ENCODE measurements at regions not wholly inside any gene's neighbourhood (a gene's known extent, or its start where the extent isn't known, plus 50 kb on each side); places are given as distances from the start of the nearest gene placed in this dataset.
"Not testable (repeated sequence)": the region's sequence is repeated elsewhere in the genome, so short reads cannot be mapped to it uniquely, and the experiment has no call there.

DNA sequence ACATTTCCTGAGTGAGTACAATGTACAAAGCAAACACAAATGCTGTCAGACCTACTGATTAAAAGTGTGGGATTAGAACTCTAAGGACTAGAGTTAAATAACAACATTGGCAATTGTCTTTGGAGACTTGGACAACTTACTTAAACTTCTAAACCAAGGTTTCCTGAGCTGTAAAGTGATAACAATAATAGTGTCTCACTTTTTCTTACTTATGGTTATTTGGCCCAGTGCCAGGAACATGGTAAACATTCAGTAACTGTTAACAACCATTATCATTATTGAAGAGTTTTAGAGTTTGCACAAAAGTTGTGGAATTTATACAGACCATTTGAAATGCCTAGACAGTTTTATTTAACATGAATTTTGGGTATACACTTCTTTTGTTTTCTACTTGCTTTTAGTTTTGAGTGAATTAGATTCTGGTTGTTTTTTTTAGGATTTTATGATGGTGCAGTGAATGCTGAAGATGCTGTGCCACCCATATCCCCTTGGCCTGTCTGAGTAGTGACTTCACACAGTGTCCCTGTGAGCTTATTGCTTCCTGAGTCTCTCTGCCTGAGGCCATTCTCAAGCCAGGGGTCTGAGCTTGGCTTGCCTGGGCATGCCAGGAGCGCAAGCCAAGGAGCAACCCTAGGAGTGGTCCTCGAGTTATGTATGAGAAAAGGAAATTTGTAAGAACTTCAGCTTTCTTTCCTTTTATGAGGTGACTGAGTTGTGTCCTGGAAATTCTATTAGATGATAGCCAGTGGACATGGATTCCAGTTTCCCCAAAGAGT is 932.8 kb downstream of the TTLL7 start:
- no peak for DNase-seq

DNA sequence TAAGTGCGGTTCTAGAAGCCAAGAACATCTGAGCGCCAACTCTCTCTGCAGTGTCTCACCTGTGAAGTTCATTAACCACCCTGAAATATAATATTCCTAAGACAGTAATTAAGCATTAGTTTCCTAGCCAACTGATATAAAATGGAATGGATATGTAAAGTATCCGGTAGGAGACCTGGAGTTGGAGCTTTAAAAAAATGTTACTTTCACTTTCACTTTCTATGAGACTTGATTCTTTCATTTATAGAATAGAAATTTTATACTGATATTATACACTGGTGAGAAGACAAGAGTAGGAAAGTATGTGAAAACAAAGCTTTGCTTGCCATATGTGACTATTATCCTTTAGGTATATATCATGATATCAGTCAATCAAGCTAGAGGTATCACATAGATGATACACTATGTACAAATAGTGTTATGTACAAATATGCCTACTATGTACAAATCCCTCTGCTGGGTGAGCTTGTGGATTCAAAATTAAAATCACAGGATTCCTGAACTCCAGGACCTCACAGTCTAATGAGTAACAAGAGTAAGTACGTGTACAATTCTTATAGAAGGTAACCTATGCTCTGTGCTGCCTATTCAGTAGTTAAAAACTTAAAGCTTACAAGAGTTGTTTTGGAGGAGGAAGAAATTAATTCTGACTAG is 934.2 kb downstream of the TTLL7 start:
- no peak for DNase-seq

DNA sequence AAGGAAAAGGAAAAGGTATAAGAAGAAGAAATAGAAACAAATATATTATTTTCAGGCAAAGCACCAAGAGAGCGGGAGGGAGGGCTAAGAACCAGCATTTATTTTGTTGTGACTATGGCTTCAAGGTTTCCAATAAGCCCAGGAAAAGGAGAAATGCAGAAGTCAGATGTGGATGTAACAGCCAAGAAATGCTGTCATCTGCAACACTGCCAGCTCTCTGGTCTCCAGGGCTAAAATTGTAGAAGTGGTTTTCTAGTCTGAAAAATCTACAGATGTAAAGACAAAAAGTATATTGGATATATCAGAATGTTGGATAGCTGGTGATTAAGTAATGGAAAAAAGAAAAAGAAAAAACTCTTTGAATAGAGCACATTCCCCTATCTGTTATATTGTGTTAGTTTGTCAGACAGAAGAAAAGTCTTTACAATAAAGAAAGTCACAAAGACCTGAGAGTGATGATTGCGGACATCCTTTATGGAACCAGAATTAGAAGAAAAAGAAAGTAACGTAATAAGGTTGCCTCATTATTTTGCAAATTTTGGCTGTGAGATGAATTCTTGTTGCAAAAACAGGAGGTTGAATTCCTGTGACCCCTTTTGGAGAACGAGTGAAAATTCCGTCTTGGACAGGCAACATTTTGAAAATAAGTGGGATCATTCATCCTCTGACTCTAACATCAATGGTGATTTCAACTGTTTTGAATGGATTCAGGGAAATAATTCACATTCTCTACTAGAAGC is 938.1 kb downstream of the TTLL7 start:
- DNase-seq, result no peak

DNA sequence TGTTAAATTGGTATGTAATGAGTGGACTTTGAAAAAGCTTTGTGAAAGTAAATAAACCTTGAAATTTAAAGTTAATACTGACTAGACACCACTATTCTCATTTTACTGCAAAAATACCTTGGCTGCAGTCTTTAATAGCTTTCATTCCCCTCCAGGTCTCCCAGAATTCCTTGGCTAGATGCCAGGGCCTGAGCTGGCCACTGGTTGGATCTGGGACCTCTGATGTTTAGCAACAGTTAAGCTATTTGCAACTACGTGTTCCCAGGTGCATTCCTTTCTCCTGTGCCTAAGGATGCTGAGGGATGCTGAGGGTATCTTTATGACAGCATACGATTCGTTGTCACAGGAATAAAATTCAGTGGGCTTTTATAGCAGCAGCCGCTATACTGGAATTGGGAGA is 938.7 kb downstream of the TTLL7 start:
- no peak for DNase-seq

DNA sequence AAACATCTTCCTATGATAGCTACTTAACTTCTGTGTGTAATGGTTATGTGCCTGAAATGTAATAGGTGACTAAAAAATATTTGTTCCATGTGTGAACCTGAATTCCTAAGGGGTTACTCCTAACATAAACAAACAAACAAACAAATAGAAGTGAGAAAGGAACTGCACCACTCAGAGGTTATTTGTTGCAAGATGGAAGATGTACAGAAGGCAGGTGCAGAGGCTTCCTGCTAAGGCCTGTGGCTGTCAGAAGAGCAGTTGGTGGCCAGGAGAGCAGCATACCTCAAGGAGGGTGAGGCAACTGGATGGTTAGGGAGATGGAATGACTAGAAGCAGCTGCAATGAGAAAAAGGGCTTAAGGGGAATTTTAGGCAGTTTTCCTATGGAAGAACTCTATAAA is 940.6 kb downstream of the TTLL7 start:
- DNase-seq, result no peak

DNA sequence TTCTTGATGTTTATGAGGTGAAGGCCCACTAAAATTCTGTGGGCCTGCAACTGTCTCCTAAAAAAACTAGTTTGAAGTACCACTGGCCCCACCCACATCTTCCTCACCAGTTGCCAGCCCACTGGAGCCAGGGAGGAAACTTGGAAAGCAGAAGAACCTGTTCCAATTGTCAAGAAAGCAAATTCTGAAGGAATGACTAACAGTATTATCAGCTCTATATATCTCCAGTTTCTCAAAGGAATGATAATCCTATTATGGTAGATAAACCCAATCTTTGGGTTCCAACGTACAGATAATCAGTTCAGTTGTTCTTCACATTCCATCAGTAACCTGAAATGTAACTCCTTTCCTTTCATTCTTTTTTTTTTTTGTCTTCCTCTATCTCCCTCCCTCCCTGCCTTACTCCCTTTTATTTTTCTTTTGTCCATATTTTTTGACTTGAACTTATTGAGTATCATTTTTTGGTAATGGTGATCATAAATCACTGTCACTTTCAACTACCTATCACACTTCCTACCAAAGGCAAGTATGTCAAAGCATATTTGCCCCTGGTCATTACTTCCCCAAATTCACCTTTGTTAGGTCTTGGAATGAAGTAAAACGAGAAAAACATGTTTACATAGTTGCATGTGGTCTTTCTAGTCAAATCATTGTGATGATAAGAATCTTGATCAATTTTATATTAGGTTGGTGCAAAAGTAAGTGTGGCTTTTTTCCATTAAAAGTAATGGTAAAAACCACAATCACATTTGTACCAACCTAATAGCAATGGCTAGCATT is 943.4 kb downstream of the TTLL7 start:
- DNase-seq, result no peak

DNA sequence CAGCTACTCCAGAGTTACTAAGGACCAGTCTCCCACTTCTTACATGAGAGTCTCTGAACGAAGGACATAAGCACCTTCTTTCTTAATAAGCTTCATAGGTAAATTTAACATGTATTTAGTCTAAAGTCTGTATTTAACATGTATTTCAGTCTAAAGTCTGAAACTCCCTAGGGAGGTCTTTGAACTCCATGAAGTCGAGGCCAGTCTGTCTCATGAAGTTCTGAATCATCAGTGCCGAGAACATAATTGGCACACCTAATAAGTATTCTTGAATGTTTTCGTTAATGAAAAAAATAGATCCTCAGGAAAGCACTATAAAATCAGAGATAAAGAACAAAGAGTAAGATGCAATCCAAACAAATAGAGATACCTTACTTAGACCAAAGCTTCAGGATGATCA is 945.5 kb downstream of the TTLL7 start:
- DNase-seq, result no peak

DNA sequence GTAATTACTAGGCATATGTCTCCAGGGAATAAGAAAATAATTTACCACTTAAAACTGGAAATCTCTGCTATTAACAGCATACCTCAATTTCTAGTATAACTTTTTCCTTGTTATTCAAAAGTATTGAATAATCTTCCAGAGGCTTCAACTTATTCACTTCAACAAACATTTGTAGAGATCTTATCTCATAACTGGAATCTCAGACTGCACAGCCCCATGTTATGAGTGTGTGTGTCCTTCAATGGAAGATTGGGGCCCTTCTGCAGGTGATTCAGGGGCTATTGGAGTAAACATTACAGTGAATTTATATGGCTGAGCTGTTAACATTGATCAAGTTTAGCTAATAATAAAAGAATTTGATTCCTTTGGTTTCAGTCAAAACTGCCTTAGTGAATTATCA is 946.1 kb downstream of the TTLL7 start:
- no peak for DNase-seq

DNA sequence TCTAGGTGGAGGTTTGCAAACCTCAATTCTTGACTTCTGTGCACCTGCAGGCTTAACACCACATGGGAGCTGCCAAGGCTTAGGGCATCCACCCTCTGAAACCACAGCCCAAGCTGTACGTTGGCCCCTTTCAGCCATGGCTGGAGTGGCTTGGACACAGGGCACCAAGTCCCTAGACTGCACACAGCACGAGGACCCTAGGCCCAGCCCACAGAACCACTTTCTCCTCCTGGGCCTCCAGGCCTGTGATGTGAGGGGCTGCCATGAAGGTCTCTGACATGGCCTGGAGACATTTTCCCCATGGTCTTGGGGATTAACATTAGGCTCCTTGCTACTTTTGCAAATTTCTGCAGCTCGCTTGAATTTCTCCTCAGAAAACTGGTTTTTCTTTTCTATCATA is 947.9 kb downstream of the TTLL7 start:
- DNase-seq, result not testable (repeated sequence)

DNA sequence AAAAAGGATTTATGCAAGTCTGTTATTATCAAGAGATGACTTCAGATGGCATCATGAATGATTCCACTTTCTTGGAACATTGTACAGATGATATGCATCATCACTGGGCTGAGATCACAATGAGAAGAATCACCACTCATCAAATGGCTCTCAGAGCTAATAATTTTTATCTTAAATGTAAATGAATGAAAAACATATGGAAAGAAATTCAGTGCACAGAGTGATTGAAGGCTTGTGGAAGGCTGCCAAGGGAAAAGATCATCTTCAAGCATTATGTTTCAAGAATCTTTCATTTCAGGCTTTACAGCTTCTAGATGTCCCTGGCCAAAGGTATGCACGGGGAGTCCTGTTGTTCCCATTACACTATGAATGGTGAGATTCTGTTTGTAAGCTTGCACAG is 955.7 kb downstream of the TTLL7 start:
- DNase-seq, result no peak

DNA sequence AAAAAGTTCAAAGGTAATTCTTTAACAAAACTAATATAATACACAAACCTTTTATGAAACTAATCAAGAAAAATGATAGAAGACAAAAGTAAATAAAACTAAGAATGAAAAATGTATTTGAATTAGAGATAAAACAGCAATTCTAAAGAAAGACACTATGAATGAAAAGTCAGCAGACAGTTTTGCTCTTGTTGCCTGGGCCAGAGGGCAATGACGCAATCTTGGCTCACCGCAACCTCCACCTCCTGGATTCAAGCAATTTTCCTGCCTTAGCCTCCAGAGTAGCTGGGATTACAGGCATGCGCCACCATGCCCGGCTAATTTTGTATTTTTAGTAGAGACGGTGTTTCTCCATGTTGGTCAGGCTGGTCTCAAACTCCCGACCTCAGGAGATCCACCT is 959.8 kb downstream of the TTLL7 start:
- not testable (repeated sequence) for DNase-seq

DNA sequence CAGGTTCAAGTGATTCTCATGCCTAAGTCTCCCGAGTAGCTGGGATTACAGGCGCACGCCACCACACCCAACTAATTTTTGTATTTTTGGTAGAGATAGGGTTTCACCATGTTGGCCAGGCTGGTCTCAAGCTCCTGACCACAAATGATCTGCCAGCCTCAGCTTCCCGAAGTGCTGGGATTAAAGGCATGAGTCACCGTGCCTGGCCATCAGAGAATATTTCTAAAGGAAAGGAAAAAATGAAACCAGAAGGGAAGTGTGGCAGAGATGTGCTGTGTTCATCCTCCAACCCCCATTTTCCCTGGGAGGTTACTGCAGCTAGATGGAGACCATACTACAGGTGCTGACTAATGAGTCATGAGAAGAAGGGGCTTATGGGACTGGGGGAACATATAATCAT is 964.1 kb downstream of the TTLL7 start:
- DNase-seq, result no peak

DNA sequence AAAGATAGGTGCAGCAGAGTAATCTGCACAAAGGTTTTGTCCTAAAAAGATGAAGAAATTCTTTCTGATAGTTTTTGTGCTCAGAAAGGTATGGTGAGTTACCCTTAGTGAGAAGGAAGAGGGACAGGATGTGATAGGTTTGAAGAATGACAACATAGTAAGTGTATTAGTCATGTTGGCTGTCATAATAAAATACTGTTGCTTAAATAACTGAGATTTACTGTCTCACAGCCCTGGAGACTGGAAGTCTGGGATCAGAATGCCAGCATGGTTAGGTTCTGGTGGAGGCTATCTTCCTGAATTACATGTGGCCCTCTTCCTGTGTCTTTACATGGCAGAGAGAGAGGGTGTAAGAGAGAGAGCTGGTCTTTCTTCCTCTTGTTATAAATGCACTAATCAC is 965.2 kb downstream of the TTLL7 start:
- DNase-seq, result no peak

DNA sequence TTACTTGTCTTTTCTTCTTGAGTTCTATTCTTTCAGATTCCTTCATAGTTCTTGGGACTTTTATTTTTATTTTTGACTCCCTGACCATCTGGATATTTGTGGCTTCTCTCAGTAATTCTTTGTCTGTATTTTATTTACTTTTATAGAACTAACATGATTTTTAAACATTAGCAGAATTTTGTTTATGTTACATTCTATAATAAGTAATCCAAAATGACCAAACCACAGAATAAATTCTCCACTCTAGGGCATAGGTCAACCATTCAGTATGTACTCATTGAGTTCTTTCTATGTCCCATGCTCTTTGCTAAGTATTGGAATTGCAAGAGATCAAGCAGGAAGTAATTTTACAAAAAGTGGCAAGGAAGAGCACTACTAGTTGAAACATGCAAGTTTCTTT is 969.0 kb downstream of the TTLL7 start:
- DNase-seq, result no peak

DNA sequence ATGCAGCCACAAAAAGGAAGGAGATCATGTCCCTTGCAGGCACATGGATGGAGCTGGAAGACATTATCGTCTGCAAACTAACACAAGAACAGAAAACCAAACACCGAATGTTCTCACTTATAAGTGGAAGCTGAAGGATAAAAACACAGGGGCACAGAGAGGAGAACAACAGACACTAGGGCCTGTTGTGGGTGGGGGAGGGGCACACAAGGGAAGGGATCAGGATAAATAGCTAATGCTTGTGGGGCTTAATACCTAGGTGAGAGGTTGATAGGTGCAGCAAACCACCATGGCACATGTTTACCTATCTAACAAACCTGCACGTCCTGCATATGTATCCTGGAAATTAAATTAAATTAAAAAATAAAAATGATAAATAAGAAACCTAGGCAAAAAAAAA is 969.9 kb downstream of the TTLL7 start:
- no peak for DNase-seq

DNA sequence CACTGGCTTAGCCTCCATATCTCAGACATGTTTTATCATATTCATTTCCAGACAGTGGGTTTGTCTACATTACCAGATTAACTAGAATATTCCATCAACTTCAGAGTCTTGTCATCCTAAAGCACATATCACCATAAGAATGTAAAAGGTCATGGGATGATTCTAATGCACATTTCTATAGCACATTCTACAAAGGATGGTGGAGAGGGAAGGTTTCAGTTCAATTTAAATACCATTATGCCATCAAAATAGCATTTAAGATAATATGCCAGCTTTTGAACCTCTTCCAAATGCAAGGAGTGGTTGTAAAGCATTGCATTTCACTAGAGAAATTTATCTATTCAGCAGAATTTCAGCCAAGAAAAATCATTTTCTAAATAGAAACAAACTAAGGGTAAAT is 970.5 kb downstream of the TTLL7 start:
- no peak for DNase-seq

DNA sequence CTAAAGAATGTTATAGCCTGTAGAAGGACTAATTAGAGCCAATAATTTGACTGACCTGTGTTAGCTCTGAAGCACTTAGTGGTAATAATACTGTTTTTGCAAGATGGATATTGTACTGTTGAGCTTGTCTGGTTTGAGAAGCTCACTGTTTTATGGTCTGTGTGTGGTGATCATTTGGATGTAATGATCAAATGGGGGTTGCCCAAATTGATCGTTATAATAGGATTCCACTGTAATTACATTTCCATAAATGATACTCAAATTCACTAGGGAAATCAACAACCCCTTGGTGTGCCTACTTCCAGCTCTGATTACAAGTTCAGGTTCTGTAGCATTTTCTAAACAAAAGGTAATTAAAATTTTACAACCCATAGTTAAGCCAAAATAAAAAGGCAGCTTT is 971.4 kb downstream of the TTLL7 start:
- no peak for DNase-seq

DNA sequence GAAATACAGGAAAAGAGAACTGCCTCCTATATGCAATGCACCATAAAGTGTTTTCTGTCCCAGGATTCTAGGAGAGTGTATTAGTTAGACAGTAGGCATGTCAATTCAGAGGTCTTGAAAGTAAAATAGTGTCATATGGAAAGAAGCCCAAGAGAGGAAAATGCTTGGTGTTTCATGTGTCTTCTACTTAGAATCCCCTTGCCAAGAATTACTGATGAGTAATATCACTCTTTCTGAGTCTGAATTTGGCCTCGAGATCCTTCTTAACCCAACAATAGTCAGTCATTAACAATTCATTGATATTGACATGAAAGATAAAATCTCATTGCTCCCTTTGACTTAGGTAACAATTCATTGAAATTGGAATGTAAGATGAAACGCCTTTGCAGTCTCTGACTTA is 972.2 kb downstream of the TTLL7 start:
- DNase-seq, result no peak

DNA sequence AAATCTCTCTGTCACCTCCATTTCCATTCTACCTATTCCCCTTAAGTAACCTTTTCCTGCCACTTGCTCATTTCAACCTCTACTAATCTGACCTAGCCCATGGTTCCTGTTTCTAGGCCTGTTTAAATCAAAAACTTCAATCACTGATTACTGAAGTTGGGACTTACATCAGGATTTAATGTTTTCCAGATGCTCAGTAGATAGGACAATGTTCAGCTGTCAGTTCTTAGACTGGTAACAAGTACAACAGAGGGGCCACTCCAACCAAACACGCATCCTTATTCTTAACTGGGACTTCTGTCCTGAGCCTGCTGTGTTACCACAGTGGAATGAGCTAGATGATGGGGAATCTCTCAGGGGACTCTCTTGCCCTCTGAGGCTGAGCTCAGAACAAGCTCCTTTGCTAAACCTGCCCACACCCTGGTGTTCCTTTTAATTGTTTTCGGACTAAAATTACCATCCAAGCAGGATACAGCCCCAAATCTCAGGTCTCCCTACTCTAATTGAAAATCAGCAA is 974.6 kb downstream of the TTLL7 start:
- DNase-seq, result no peak

DNA sequence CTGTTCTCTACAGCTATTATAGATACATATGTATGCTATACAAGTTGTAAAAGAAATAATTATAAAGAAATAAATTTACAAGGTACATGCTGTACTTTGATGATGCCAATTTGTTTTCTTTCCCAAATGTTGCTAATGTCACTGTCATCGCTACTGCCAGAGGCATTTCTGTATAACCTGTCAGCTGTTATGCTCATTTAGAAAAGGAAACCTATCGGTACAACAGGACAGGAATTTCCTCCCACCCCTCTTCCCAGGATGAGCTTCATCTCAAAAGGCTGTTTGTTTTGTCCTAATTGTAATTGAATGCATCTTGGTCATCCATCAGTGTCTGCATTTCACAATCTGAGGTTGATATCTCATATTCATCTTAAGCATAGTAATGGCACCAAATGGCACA is 975.7 kb downstream of the TTLL7 start:
- DNase-seq, result no peak

DNA sequence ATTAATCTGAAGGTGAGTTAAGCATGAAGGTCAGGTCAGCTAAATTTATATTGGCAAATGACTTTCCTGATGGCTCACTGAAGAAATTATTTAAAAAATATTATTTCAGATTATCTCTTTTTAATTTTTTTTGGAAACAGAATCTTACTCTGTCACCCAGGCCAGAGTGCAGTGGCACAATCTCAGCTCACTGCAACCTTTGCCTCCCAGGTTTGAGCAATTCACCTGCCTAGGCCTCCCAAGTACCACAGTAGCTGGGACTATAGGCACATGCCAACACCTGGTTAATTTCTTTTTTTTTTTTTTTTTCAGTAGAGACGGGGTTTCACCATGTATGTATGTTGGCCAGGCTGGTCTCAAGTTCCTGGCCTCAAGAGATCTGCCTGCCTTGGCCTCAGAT is 976.7 kb downstream of the TTLL7 start:
- DNase-seq, result no peak

DNA sequence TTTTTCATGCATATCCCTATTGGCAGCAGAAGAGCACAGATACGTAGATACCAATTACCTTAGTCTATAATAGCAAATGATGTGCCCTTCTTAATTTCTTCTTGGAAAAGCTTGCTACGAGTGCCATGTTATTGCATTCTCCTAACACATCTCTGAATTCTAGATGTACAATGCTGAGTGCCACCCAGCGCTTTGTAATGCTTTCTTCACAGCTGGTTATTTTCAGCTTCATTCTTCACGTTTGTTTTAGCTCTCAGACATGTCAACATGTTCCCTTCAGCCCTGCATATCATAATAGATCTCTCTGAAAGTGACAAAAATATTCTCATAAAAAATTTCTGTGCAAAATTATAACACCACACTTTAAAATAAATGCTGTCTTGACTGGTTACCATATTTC is 981.2 kb downstream of the TTLL7 start:
- no peak for DNase-seq

DNA sequence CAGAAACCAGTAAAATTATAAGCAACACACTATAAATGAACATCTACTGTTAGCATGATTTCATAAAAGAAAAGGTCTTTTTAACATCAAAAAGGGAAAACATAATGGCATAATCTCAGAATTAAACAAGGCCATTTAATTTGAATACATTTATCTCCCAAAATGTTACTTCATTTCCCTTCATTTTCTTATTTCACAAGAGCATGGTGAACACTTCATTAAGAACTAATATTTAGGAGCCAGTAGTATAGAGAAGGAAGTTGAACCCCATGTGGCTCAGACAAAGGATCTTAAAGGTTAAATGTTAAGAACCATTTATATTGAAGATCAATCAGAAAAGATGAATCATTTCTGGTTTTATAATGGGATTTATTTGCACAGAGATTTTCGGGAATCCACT is 981.7 kb downstream of the TTLL7 start:
- no peak for DNase-seq
